Brain pericyte (primary cell): ENCODE measurements at regions not wholly inside any gene's neighbourhood (a gene's known extent, or its start where the extent isn't known, plus 50 kb on each side); places are given as distances from the start of the nearest gene placed in this dataset.
"Not testable (repeated sequence)": the region's sequence is repeated elsewhere in the genome, so short reads cannot be mapped to it uniquely, and the experiment has no call there.

Source experiments
- DNase-seq: peaks from one replicate; pipeline ENCODE4 v3.0.0-alpha.2; 2012; ENCODE audit warnings: low read depth, low spot score

DNA sequence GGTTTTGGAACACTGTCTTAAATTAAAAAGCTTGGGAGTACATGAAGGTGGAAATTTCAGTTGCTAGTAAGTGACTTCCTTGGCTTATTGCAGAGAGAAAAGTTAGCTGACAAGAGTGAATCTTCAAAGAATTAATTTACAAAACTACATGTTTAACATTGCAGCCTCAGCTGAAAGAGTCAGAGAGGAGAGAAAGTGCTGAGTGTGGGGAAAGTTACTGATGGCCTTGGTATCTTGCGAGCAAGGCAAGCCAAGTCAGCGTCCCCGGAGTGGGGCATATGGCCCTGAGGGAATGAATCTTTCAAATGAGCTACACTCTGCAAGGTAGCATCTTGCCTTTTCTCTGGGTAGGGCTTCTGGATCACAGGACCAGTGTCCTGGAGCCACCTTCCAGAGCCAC lies 131.3 kb downstream of the LPIN1 start:
- no peak for DNase-seq

DNA sequence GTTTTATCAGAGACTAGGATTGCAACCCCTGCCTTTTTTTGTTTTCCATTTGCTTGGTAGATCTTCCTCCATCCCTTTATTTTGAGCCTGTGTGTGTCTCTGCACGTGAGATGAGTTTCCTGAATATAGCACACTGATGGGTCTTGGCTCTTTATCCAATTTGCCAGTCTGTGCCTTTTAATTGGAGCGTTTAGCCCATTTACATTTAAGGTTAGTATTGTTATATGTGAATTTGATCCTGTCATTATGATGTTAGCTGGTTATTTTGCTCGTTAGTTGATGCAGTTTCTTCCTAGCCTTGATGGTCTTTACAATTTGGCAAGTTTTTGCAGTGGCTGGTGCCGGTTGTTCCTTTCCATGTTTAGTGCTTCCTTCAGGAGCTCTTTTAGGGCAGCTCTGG lies 138.8 kb downstream of the LPIN1 start:
- DNase-seq, result not testable (repeated sequence)

DNA sequence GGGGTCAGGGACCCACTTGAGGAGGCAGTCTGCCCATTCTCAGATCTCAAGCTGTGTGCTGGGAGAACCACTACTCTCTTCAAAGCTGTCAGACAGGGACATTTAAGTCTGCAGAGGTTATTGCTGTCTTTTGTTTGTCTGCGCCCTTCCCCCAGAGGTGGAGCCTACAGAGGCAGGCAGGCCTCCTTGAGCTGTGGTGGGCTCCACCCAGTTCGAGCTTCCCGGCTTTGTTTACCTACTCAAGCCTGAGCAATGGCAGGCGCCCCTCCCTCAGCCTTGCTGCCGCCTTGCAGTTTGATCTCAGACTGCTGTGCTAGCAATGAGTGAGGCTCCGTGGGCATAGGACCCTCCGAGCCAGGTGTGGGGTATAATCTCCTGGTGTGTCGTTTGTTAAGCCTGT lies 140.5 kb downstream of the LPIN1 start:
- not testable (repeated sequence) for DNase-seq

DNA sequence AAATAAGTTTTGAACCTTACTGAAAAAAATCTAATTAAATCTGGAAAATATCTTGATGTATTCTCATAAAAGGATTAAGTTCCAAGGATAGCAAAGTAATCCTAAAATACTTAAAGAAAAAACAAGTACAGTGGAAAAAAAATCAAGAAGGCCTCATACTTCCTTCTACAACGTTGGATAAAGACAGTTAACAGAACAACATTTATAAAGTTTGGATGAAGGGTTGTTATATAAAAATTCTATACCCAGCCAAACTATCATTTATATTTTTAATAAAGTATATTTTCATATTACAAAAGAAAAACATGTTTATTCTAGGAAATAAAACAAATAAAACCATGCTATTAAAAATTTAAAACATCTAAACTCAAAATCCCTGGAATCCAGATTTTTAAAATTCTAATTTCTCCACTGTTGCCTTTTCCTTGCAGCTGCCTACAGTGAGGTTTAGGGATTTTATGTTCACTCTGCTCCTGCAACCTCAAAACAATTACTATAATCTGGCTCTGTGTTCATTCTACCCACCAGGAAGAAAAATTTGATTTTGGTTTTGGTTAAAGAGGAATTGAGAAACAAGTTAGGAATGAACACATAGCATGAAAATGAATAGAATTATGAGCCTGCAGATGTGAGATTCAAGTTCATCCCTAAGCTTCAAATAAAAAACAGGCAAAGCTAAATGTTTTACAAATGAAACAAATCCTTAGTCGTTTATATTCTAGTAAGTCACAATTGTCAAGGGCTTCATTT lies 142.8 kb downstream of the LPIN1 start:
- no peak for DNase-seq

- DNase-seq, result no peak
These were observed 143.4 kb downstream of the LPIN1 start for GRCh38 chr2:11889854-11890253.

DNA sequence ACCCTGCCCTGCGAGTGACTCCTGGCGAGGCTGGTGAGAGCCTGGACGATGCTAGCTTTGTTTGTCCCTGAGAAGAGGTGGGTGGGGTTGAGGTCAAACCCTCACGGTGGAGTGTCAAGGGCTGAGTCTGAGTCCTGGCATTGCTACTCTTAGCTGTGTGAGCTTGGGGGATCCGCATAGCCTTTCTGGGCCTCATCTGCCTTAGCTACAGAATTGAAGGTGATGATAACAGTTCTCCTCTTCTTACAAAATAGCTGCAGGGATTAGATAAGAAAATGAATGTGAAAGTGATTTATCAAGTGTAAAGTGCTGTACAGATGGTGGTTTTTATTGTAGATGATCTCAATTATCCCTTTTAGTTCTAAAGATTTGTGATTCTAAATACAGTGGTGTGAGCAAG lies 144.6 kb downstream of the LPIN1 start:
- DNase-seq, result no peak

DNA sequence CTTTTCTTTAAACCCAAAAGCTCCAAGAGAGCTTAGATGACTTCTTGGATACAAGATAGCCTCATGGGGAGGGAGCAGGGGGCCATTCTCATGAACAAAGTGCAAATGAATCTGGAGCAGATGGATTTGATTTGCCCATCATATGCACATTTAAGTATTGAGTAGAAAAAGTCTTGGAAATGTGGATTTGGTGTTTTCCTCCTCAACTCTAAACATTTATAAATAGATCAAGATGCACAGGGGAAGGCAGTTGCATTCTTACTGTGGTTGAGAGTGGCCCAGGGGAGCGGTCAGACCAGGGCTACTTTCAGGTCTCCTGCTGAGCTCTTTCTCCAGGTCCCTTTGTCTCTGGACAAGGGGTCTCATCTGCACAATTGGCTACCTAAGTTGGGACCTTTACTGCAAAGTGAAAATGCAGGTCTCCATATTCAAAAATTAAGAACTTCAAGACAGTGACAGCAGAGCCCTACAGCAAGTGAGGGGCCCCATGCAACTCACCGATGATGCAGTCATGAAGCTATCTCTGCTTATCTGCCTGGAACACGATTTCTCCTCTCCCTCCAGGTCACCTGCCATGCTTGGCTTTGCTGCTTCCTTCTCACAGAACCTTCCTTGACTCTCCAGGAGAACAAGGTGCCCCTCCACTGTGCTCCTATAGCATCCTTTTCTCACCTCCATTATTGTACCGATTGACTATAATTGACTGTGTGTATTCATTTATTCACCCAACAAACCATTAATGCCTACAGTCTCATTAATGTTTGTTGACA lies 145.4 kb downstream of the LPIN1 start:
- DNase-seq, result no peak

DNA sequence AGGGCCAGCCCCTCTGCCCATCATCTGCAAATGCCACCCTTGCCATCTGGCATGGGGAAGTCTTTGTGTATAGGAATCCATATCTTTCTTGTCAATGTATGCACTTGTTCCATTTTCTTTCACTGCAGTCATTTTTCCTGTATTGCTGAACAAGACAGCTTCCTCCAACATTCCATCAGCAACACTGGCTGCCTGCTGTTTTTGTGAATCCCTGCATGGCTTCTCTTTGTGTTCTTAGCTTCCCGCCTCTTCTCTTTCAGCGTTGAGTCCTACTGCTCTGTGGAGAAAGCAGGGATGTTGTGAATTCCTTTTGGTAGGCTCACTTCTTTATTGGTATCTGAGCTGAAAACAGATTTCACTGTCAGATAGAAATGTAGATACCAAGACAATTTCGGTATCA lies 150.0 kb downstream of the LPIN1 start:
- DNase-seq, result peak; percentile 7

DNA sequence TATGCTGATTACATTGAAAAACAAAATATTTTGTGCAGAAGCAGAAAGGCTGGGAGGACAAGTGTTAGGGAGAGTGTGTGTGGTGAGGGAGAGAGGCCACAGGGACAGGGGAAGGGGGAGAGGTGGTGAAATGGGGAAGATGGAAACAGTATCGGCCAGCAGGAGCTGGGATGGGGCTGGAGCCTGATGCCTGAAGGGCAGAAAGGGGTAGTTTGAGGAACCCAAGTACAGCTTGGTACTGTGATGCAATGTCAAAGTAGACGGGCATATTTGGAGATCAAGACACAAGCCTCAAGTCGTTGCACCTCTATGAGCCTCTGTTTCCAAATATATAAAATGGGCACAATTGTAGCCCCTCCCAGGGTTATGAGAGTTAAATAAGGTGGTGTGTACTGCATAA lies 152.1 kb downstream of the LPIN1 start:
- DNase-seq, result no peak

- DNase-seq, result peak; percentile 4
These were observed 152.9 kb downstream of the LPIN1 start for GRCh38 chr2:11899264-11899818.

- DNase-seq, result not testable (repeated sequence)
These were observed 154.5 kb downstream of the LPIN1 start for GRCh38 chr2:11900891-11901290.

DNA sequence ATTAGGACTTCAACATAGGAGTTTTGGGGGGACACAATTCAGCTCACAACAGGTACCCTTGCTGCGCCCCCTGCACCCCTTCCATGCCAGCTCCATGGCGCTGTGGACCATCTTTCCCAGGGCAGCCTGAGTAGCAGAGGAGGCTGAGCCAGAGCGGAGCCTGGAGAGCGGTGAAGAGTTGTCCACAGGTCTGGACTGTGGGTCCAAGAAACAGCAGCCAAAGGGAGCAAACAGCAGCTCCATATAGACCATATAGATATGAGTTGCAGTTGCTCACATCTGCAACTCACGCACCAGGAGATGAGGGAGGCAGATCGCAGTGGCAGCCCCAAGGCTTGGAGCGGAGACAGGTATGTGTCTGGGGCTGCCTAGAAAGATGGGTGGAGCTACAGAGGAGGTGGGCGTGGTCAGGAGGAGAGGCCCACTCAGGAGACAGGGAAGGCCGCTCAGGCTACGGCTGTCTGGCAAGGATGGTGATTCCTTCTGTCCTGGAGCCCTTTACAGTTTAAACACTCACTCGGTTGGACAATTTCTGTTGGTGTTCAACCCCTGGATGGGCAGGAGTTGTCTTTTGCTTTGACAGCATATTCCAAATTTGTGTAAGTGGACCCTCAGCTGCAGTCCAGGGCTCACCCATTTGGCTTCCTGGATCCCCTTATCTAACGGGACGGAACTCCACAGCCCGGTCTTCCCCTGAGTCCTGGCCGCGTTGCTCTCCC lies 155.1 kb downstream of the LPIN1 start:
- DNase-seq, result no peak

GRCh38 chr2:11903085-11903606 lies 156.7 kb downstream of the LPIN1 start:
- DNase-seq, result no peak

DNA sequence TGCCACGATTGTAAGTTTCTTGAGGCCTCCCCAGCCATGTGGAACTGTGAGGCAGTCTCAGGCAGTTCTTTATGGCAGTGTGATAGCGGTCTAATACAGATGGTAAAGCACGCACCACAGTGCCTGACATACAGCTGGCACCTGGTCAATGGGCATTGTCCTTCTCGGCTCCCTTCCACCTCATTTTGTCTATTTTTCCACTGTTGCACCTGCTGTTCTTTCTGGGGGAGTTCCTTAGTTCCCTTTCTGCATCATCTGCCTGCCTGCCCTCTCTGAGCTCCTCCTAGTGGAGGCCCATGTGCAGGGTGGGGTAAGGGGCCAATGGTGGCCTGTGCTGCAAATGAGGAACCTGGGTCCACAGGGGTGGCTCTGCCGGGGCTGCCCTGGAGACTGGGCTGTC lies 157.6 kb downstream of the LPIN1 start:
- no peak for DNase-seq

GRCh38 chr2:11904941-11905340 lies 158.5 kb downstream of the LPIN1 start:
- DNase-seq, result no peak

- DNase-seq, result no peak
These were observed 160.8 kb downstream of the LPIN1 start for GRCh38 chr2:11907190-11907589.

GRCh38 chr2:11910971-11911370 lies 164.5 kb downstream of the LPIN1 start:
- DNase-seq, result no peak

DNA sequence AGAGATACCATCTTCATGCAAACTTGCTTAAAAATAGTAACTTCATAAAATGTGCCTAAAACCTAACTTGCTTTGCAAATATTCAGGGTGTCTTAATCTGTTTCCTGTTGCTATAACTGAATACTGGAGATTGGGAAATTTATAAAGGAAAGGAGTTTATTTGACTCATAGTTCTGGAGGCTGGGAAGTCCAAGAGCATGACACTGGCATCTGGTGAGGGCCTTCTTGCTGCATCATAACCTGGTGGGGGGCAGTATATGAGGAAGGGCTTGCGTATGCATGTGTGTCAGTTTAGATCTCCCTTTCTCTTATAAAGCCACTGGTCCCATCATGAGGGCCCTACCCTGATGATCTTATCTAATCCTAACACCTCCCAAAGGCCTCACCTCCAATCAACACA lies 166.5 kb downstream of the LPIN1 start:
- DNase-seq, result no peak

- no peak for DNase-seq
These were observed 168.0 kb downstream of the LPIN1 start for GRCh38 chr2:11914455-11914854.

- DNase-seq, result no peak
These were observed 169.2 kb downstream of the LPIN1 start for GRCh38 chr2:11915650-11916049.

- no peak for DNase-seq
These were observed 173.5 kb downstream of the LPIN1 start for GRCh38 chr2:11919953-11920352.

DNA sequence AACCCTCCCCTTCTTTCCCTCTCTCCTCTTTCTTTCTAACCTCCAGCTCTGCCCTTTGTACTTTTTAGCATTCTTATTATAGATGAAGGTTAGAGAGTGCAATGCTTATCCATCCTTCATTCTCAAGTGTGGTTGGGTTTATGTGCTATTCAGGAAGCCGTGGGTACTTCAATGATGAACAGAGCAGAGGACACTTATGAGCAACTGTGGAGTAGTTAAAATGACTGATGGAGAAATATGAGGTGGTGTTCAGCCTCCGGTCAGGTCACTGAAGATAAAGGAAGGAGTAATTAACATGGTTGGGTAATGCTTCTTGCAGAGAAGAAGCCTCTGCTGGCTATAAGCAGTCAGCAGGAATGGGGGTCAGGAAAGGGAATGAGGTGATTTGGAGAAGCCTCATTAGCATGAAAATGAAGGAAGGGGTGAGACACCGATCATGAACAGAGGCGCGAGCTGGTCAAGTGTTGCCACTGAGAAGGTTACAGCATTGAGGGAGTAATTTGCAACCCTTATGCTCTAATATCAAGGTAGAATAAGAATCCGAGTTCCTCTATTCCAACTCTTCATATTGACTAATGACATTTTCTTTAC lies 174.7 kb downstream of the LPIN1 start:
- no peak for DNase-seq
